ENCODE measurements at regions not wholly inside any gene's neighbourhood (a gene's known extent, or its start where the extent isn't known, plus 50 kb on each side); places are given as distances from the start of the nearest gene placed in this dataset.

DNA sequence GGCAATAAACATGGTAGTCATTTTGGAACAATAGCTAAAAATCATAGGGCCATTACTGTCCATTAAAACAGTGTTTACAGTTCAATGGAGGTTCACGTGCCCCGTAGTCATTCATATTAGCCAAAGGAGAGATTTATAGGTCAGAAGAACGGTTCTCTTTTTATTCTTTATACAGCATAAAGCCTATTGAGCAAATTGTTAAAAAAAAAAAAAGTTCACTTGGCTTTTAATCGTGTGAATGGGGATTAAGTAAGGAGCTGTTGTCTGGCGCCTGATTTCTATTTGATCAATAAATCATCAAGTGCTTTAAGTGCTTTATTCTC is 69.1 kb upstream of the TBCA start:
- TF ChIP-seq, protein P1, sequence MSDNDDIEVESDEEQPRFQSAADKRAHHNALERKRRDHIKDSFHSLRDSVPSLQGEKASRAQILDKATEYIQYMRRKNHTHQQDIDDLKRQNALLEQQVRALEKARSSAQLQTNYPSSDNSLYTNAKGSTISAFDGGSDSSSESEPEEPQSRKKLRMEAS (IDR thresholded peaks at IDR 0.05; ENCODE audit: low read depth, low read length) = no peak
- no peak for TF ChIP-seq MYC (IDR thresholded peaks at IDR 0.05; ENCODE audit: low read depth, low read length)
- no peak for TF ChIP-seq CTCF (IDR thresholded peaks at IDR 0.05; ENCODE audit: low read depth, low read length)
- no peak for TF ChIP-seq POLR2A (IDR thresholded peaks at IDR 0.05; ENCODE audit: extremely low read depth, insufficient read length)
- no peak for DNase-seq (ENCODE audit: low read depth)
- H3K4me3 ChIP-seq (ENCODE audit: low read depth, low read length) = no peak overlapping the region

- no peak for DNase-seq (ENCODE audit: low read depth)
- no peak overlapping the region for H3K4me3 ChIP-seq (ENCODE audit: low read depth, low read length)
- TF ChIP-seq, protein P1 (IDR thresholded peaks at IDR 0.05; ENCODE audit: low read depth, low read length) = no peak
Observed at GRCh38 chr5:77844623-77845323, 68.6 kb upstream of the TBCA start.

- H3K4me3 ChIP-seq (ENCODE audit: low read depth, low read length) = no peak overlapping the region
- DNase-seq (ENCODE audit: low read depth) = no peak
- TF ChIP-seq, protein P1 (IDR thresholded peaks at IDR 0.05; ENCODE audit: low read depth, low read length) = no peak
- TF ChIP-seq CTCF (IDR thresholded peaks at IDR 0.05; ENCODE audit: low read depth, low read length) = no peak
- no peak for TF ChIP-seq POLR2A (IDR thresholded peaks at IDR 0.05; ENCODE audit: extremely low read depth, insufficient read length)
- no peak for TF ChIP-seq MYC (IDR thresholded peaks at IDR 0.05; ENCODE audit: low read depth, low read length)
Observed at GRCh38 chr5:77844373-77844622, 68.2 kb upstream of the TBCA start.

GRCh38 chr5:77843570-77844372 is 67.6 kb upstream of the TBCA start:
- TF ChIP-seq POLR2A (IDR thresholded peaks at IDR 0.05; ENCODE audit: extremely low read depth, insufficient read length) = no peak
- no peak for TF ChIP-seq CTCF (IDR thresholded peaks at IDR 0.05; ENCODE audit: low read depth, low read length)
- no peak for TF ChIP-seq MYC (IDR thresholded peaks at IDR 0.05; ENCODE audit: low read depth, low read length)
- TF ChIP-seq, protein P1 (IDR thresholded peaks at IDR 0.05; ENCODE audit: low read depth, low read length) = no peak
- DNase-seq (ENCODE audit: low read depth) = no peak
- no peak overlapping the region for H3K4me3 ChIP-seq (ENCODE audit: low read depth, low read length)

DNA sequence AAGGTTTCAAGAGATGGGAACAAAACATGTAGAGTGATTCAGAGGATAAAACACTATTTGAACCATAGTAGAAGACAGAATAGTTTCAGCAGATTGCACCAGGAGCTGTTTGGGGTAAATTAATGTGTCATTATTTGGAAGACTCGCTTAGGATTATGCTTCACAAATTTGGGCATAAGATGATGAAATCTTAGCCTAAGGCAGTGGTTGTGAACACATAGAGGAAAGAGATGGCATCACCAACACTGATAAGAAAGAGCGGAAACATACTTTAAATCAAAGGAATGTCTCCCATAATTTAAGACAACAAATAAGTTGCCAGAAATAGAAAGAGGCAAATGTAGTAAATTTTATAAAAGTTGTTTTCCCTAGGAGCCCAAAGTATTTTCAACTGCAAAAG is 66.1 kb upstream of the TBCA start:
- no peak overlapping the region for H3K4me3 ChIP-seq (ENCODE audit: low read depth, low read length)
- DNase-seq (ENCODE audit: low read depth) = no peak
- no peak for TF ChIP-seq MYC (IDR thresholded peaks at IDR 0.05; ENCODE audit: low read depth, low read length)
- TF ChIP-seq, protein P1 (IDR thresholded peaks at IDR 0.05; ENCODE audit: low read depth, low read length) = no peak
- TF ChIP-seq CTCF (IDR thresholded peaks at IDR 0.05; ENCODE audit: low read depth, low read length) = no peak
- no peak for TF ChIP-seq POLR2A (IDR thresholded peaks at IDR 0.05; ENCODE audit: extremely low read depth, insufficient read length)

DNA sequence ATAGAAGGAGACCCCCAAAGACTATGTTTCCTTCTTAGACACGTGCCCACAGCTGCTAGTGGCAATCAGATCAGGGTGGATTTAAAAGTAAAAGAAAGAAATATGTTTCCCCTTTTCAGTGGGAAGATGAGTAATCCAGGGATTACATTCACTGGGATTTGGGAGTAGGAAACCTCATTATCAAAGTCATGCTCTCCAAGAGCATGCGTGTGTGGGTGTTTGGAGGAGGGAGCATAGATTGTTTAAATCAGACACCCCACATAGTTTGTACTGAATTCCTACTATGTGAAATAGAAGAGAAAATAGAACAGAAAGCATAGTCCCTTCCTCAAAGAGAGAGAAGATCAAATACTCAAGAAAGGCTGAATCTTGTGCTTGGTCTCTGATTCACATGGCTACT is 65.5 kb upstream of the TBCA start:
- DNase-seq (ENCODE audit: low read depth) = no peak
- TF ChIP-seq MYC (IDR thresholded peaks at IDR 0.05; ENCODE audit: low read depth, low read length) (no peak), POLR2A (IDR thresholded peaks at IDR 0.05; ENCODE audit: extremely low read depth, insufficient read length) (no peak), CTCF (IDR thresholded peaks at IDR 0.05; ENCODE audit: low read depth, low read length) (no peak)
- TF ChIP-seq, protein P1 (IDR thresholded peaks at IDR 0.05; ENCODE audit: low read depth, low read length) = no peak
- no peak overlapping the region for H3K4me3 ChIP-seq (ENCODE audit: low read depth, low read length)

Measured in NB4 (cell line).